CD14-positive monocyte (primary cell): ENCODE measurements at regions not wholly inside any gene's neighbourhood (a gene's known extent, or its start where the extent isn't known, plus 50 kb on each side); places are given as distances from the start of the nearest gene placed in this dataset.
"Not testable (repeated sequence)": the region's sequence is repeated elsewhere in the genome, so short reads cannot be mapped to it uniquely, and the experiment has no call there.

Experiments
- DNase-seq, 3 donors: peaks; one replicate each; pipeline ENCODE4 v3.0.0-alpha.2; 2011 to 2022
- H2AFZ ChIP-seq: 2 replicates; pipeline ENCODE4 v1.6.0; 2012; ENCODE audit warnings: mild to moderate bottlenecking, low read depth, low read length, inconsistent platforms; ENCODE audit not compliant: insufficient read depth, poor library complexity, severe bottlenecking
- H3K27ac ChIP-seq, 2 donors: 1 replicate in 1 of 2; 2 replicates in 1 of 2; pipeline ENCODE4 v1.5.1; 2012 to 2013; ENCODE audit warnings: low read length in 2 of 2, control low read depth in 1 of 2, inconsistent platforms in 1 of 2, low read depth in 1 of 2, mild to moderate bottlenecking in 1 of 2
- H3K27me3 ChIP-seq, 2 donors: one replicate each; pipeline versions ENCODE4 v1.6.0 to v1.6.1; 2011 to 2013; ENCODE audit warnings: low read length in 2 of 2; ENCODE audit not compliant: control insufficient read depth in 2 of 2, insufficient read depth in 2 of 2
- H3K36me3 ChIP-seq, 2 donors: replicated peaks in 1 of 2; 1 replicate in 1 of 2; 2 replicates in 1 of 2; pipeline versions ENCODE4 v1.5.1 to v1.6.1; 2012 to 2013; ENCODE audit warnings: low read length in 2 of 2, control low read depth in 1 of 2, inconsistent platforms in 1 of 2, mild to moderate bottlenecking in 1 of 2; ENCODE audit not compliant: insufficient read depth in 2 of 2, control insufficient read depth in 1 of 2
- H3K4me1 ChIP-seq, 2 donors: 1 replicate in 1 of 2; 2 replicates in 1 of 2; pipeline versions ENCODE4 v1.5.1 to v1.6.1; 2012 to 2013; ENCODE audit warnings: low read length in 2 of 2, control low read depth in 1 of 2, inconsistent platforms in 1 of 2, mild to moderate bottlenecking in 1 of 2, moderate library complexity in 1 of 2; ENCODE audit not compliant: insufficient read depth in 2 of 2, control insufficient read depth in 1 of 2
- H3K4me2 ChIP-seq: replicated peaks from 2 replicates; pipeline ENCODE3; 2012; ENCODE audit warnings: low read length, moderate library complexity, mild to moderate bottlenecking; ENCODE audit not compliant: poor library complexity, severe bottlenecking; ENCODE audit errors: extremely low read depth
- H3K4me3 ChIP-seq, 3 experiments: fragments of 200-600 bp in 1 of 3; sonication (generic) in 1 of 3; replicated peaks in 1 of 3; 1 replicate in 2 of 3; 2 replicates in 1 of 3; pipeline ENCODE4 v1.5.1; 2011 to 2013; ENCODE audit warnings: low read length in 3 of 3, mild to moderate bottlenecking in 3 of 3, control low read depth in 2 of 3, low read depth in 2 of 3, inconsistent platforms in 1 of 3, moderate library complexity in 1 of 3
- H3K79me2 ChIP-seq: 2 replicates; pipeline ENCODE4 v1.6.0; 2012; ENCODE audit warnings: mild to moderate bottlenecking, control low read depth, inconsistent platforms, low read length, moderate library complexity; ENCODE audit not compliant: insufficient read depth
- H3K9ac ChIP-seq: 2 replicates; pipeline ENCODE4 v1.6.0; 2017; ENCODE audit warnings: low read length, mild to moderate bottlenecking; ENCODE audit not compliant: insufficient read depth, poor library complexity, severe bottlenecking
- H3K9me3 ChIP-seq, 2 donors: replicated peaks in 1 of 2; 1 replicate in 1 of 2; 2 replicates in 1 of 2; pipeline versions ENCODE4 v1.5.1 to v1.6.1; 2012 to 2013; ENCODE audit warnings: low read length in 2 of 2, control low read depth in 1 of 2; ENCODE audit not compliant: control insufficient read depth in 1 of 2, insufficient read depth in 1 of 2
- H4K20me1 ChIP-seq: 2 replicates; pipeline ENCODE4 v1.6.0; 2012; ENCODE audit warnings: mild to moderate bottlenecking, low read length, control low read depth, moderate library complexity; ENCODE audit not compliant: insufficient read depth
- H3K27ac Mint-ChIP-seq, 7 donors: one replicate each; pipeline ENCODE4 v1.8.0; 2020; ENCODE audit warnings: mild to moderate bottlenecking in 7 of 7, mixed read lengths in 7 of 7, moderate library complexity in 6 of 7, inconsistent platforms in 2 of 7
- H3K27me3 Mint-ChIP-seq, 3 donors: one replicate each; pipeline ENCODE4 v1.8.0; 2021 to 2022; ENCODE audit warnings: low read depth in 3 of 3, mild to moderate bottlenecking in 3 of 3, mixed read lengths in 3 of 3, moderate library complexity in 3 of 3, inconsistent platforms in 1 of 3
- H3K36me3 Mint-ChIP-seq, 2 donors: one replicate each; pipeline ENCODE4 v1.8.0; 2020; ENCODE audit warnings: mixed read lengths in 2 of 2, inconsistent platforms in 1 of 2, mild to moderate bottlenecking in 1 of 2
- H3K4me1 Mint-ChIP-seq: one replicate; pipeline ENCODE4 v1.8.0; 2020; ENCODE audit warnings: mild to moderate bottlenecking, mixed read lengths
- H3K4me3 Mint-ChIP-seq, 2 donors: one replicate each; pipeline ENCODE4 v1.8.0; 2020; ENCODE audit warnings: mild to moderate bottlenecking in 2 of 2, mixed read lengths in 2 of 2, moderate library complexity in 1 of 2
- H3K9me3 Mint-ChIP-seq, 7 donors: one replicate each; pipeline ENCODE4 v1.8.0; 2020 to 2022; ENCODE audit warnings: mixed read lengths in 7 of 7, mild to moderate bottlenecking in 6 of 7, moderate library complexity in 6 of 7, inconsistent platforms in 2 of 7
- CTCF ChIP-seq: fragments of 200-600 bp; IDR thresholded peaks from one replicate; pipeline ENCODE4 v1.8.0; 2022; ENCODE audit warnings: antibody characterized with exemption, mild to moderate bottlenecking
- WGBS: methylation state at CpG from one replicate; pipeline ENCODE4 v1.1.5; 2013; ENCODE audit warnings: missing lambda C conversion rate; ENCODE audit not compliant: insufficient coverage; 5-methylcytosine and 5-hydroxymethylcytosine counted together
- intact Hi-C, 2 donors: fragments of 100-400 bp; cut with micrococcal nuclease; formaldehyde crosslinking; loops; one replicate each; pipeline versions ENCODE4 v1.15.0 to v1.15.1; 2023

- Mint-ChIP-seq H3K27me3 (no peaks in the 10 kb centered on the region), H3K9me3 (peaks cover 0 to 5% (median 3%) of the 10 kb centered on the region in 7 donors), H3K27ac (no peak overlapping the region), H3K4me3 (no peak overlapping the region), H3K36me3 (no peaks in the 10 kb centered on the region), H3K4me1 (no peaks in the 10 kb centered on the region)
- Histone ChIP-seq H3K9me3 (no peaks in the 10 kb centered on the region), H3K27me3 (no peaks in the 10 kb centered on the region), H3K27ac (no peak overlapping the region), H2AFZ (no peak overlapping the region), H3K9ac (no peak overlapping the region), H3K36me3 (no peaks in the 10 kb centered on the region), H3K4me2 (no peak overlapping the region), H3K4me1 (no peaks in the 10 kb centered on the region), H3K79me2 (no peaks in the 10 kb centered on the region), H3K4me3 (no peak overlapping the region), H4K20me1 (no peaks in the 10 kb centered on the region)
- no peak for DNase-seq
- intact Hi-C loops: no loop called here
- no peak for TF ChIP-seq CTCF
- 86% methylated on average over 1 of the region's 3 CpGs for WGBS
Measured at GRCh38 chr5:25286319-25286718, 641.5 kb upstream of the CDH10 start.

- Mint-ChIP-seq H3K27me3 (no peaks in the 10 kb centered on the region), H3K9me3 (peaks cover 0 to 5% (median 3%) of the 10 kb centered on the region in 7 donors), H3K4me1 (no peaks in the 10 kb centered on the region), H3K4me3 (no peak overlapping the region), H3K27ac (no peak overlapping the region), H3K36me3 (no peaks in the 10 kb centered on the region)
- Histone ChIP-seq H3K27me3 (no peaks in the 10 kb centered on the region), H3K36me3 (no peaks in the 10 kb centered on the region), H2AFZ (no peak overlapping the region), H3K4me3 (no peak overlapping the region), H4K20me1 (no peaks in the 10 kb centered on the region), H3K9me3 (no peaks in the 10 kb centered on the region), H3K27ac (no peak overlapping the region), H3K4me2 (no peak overlapping the region), H3K4me1 (no peaks in the 10 kb centered on the region), H3K9ac (no peak overlapping the region), H3K79me2 (no peaks in the 10 kb centered on the region)
- intact Hi-C loops: no loop called here
- DNase-seq: no peak
- no peak for TF ChIP-seq CTCF
- WGBS: no CpG with 5 or more reads among the region's 3 CpGs
Measured at GRCh38 chr5:25285136-25285535, 640.4 kb upstream of the CDH10 start.

GRCh38 chr5:25263507-25263906, 618.7 kb upstream of the CDH10 start:
- H3K27me3 ChIP-seq, H3K79me2 ChIP-seq, H3K9ac ChIP-seq, H2AFZ ChIP-seq, H3K9me3 ChIP-seq, H3K4me1 ChIP-seq, H3K27ac ChIP-seq, H3K4me2 ChIP-seq, H3K36me3 ChIP-seq, H3K9me3 Mint-ChIP-seq, H3K27ac Mint-ChIP-seq, H3K27me3 Mint-ChIP-seq, H3K4me1 Mint-ChIP-seq, H4K20me1 ChIP-seq, H3K4me3 Mint-ChIP-seq, H3K36me3 Mint-ChIP-seq, H3K4me3 ChIP-seq, intact Hi-C loops, DNase-seq: not testable (repeated sequence)
- 91% methylated on average over 9 of the region's 14 CpGs for WGBS
